ENCODE measurements at regions not wholly inside any gene's neighbourhood (a gene's known extent, or its start where the extent isn't known, plus 50 kb on each side); places are given as distances from the start of the nearest gene placed in this dataset.

DNA sequence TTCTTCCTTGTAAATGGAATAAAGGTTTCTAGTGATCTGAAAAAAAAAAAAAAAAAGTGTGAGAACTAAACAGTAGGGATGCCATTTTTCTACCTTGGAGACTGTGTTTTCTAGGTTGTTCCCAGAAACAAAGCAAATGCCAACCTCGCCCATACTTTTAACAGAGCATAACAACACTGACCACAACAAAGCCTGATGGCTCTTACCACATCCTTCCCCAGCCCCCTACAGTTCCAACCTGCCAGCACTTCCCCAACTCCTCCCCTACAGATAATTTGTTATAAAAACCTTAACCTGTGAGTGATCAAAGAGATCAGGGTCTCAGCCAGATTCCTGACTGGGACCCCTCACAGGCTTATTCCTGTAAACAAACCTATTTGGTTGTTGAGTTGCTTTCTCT is 940.0 kb downstream of the SH3BGRL start:
- TF ChIP-seq, protein P1, sequence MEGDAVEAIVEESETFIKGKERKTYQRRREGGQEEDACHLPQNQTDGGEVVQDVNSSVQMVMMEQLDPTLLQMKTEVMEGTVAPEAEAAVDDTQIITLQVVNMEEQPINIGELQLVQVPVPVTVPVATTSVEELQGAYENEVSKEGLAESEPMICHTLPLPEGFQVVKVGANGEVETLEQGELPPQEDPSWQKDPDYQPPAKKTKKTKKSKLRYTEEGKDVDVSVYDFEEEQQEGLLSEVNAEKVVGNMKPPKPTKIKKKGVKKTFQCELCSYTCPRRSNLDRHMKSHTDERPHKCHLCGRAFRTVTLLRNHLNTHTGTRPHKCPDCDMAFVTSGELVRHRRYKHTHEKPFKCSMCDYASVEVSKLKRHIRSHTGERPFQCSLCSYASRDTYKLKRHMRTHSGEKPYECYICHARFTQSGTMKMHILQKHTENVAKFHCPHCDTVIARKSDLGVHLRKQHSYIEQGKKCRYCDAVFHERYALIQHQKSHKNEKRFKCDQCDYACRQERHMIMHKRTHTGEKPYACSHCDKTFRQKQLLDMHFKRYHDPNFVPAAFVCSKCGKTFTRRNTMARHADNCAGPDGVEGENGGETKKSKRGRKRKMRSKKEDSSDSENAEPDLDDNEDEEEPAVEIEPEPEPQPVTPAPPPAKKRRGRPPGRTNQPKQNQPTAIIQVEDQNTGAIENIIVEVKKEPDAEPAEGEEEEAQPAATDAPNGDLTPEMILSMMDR (IDR thresholded peaks at IDR 0.05; ENCODE audit: low read depth, low read length, missing input control), result no peak
- TF ChIP-seq JUND (IDR thresholded peaks at IDR 0.05), result no peak
- TF ChIP-seq, protein P2, sequence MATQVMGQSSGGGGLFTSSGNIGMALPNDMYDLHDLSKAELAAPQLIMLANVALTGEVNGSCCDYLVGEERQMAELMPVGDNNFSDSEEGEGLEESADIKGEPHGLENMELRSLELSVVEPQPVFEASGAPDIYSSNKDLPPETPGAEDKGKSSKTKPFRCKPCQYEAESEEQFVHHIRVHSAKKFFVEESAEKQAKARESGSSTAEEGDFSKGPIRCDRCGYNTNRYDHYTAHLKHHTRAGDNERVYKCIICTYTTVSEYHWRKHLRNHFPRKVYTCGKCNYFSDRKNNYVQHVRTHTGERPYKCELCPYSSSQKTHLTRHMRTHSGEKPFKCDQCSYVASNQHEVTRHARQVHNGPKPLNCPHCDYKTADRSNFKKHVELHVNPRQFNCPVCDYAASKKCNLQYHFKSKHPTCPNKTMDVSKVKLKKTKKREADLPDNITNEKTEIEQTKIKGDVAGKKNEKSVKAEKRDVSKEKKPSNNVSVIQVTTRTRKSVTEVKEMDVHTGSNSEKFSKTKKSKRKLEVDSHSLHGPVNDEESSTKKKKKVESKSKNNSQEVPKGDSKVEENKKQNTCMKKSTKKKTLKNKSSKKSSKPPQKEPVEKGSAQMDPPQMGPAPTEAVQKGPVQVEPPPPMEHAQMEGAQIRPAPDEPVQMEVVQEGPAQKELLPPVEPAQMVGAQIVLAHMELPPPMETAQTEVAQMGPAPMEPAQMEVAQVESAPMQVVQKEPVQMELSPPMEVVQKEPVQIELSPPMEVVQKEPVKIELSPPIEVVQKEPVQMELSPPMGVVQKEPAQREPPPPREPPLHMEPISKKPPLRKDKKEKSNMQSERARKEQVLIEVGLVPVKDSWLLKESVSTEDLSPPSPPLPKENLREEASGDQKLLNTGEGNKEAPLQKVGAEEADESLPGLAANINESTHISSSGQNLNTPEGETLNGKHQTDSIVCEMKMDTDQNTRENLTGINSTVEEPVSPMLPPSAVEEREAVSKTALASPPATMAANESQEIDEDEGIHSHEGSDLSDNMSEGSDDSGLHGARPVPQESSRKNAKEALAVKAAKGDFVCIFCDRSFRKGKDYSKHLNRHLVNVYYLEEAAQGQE (IDR thresholded peaks at IDR 0.05), result no peak
- TF ChIP-seq, protein P3, sequence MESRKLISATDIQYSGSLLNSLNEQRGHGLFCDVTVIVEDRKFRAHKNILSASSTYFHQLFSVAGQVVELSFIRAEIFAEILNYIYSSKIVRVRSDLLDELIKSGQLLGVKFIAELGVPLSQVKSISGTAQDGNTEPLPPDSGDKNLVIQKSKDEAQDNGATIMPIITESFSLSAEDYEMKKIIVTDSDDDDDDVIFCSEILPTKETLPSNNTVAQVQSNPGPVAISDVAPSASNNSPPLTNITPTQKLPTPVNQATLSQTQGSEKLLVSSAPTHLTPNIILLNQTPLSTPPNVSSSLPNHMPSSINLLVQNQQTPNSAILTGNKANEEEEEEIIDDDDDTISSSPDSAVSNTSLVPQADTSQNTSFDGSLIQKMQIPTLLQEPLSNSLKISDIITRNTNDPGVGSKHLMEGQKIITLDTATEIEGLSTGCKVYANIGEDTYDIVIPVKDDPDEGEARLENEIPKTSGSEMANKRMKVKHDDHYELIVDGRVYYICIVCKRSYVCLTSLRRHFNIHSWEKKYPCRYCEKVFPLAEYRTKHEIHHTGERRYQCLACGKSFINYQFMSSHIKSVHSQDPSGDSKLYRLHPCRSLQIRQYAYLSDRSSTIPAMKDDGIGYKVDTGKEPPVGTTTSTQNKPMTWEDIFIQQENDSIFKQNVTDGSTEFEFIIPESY (IDR thresholded peaks at IDR 0.05), result no peak
- TF ChIP-seq TAF1 (conservative IDR thresholded peaks at IDR 0.05), result no peak
- no peak for TF ChIP-seq HNF4G (IDR thresholded peaks at IDR 0.05)
- TF ChIP-seq EGR1 (IDR thresholded peaks at IDR 0.05; ENCODE audit: low read depth in 2 of 2), result no peak
- TF ChIP-seq RXRA (IDR thresholded peaks at IDR 0.05), result no peak

Data from liver (tissue), 3 donors.